Right lobe of liver (tissue), 6 donors: ENCODE measurements at regions not wholly inside any gene's neighbourhood (a gene's known extent, or its start where the extent isn't known, plus 50 kb on each side); places are given as distances from the start of the nearest gene placed in this dataset.

Experiments used
- ATAC-seq, 4 donors: fragments of 200-7000 bp; cut with Tn5 transposase; one replicate each; pipeline ENCODE4 v1.9.1; 2020; ENCODE audit warnings: mild to moderate bottlenecking in 4 of 4, moderate library complexity in 4 of 4
- DNase-seq, 3 donors: peaks; one replicate each; pipeline ENCODE4 v3.0.0-alpha.2; 2020
- H3K27ac ChIP-seq, 3 donors: fragments of 200-600 bp; one replicate each; pipeline ENCODE4 v1.8.0; 2022
- H3K27me3 ChIP-seq, 2 donors: fragments of 200-600 bp; one replicate each; pipeline ENCODE4 v1.8.0; 2022
- H3K36me3 ChIP-seq, 4 donors: fragments of 200-600 bp; sonication (generic) in 1 of 4; one replicate each; pipeline versions ENCODE4 v1.5.1 to v1.8.0; 2017 to 2022; ENCODE audit warnings: control low read depth in 1 of 4
- H3K4me1 ChIP-seq, 4 donors: fragments of 200-600 bp; sonication (generic) in 1 of 4; one replicate each; pipeline versions ENCODE4 v1.5.1 to v1.8.0; 2017 to 2022; ENCODE audit warnings: control low read depth in 1 of 4
- H3K4me3 ChIP-seq, 3 donors: fragments of 200-600 bp; one replicate each; pipeline ENCODE4 v1.8.0; 2022
- H3K9me3 ChIP-seq, 4 donors: fragments of 200-600 bp; sonication (generic) in 1 of 4; one replicate each; pipeline versions ENCODE4 v1.5.1 to v1.8.0; 2017 to 2022; ENCODE audit warnings: control low read depth in 1 of 4
- CTCF ChIP-seq, 4 donors: fragments of 200-600 bp in 3 of 4; fragments of 450-650 bp in 1 of 4; IDR thresholded peaks; one replicate each; pipeline versions ENCODE4 v1.5.1 to v1.8.0; 2016 to 2022; ENCODE audit warnings: antibody characterized with exemption in 4 of 4, mild to moderate bottlenecking in 2 of 4
- POLR2A ChIP-seq: fragments of 450-650 bp; IDR thresholded peaks from one replicate; pipeline ENCODE4 v1.6.1; 2017; ENCODE audit warnings: antibody characterized with exemption, mild to moderate bottlenecking
- WGBS: methylation state at CpG from one replicate; pipeline ENCODE4 v1.1.6; 2018; ENCODE audit warnings: low coverage, low lambda C conversion rate; ENCODE audit not compliant: insufficient coverage; ENCODE audit errors: missing lambda C conversion rate; 5-methylcytosine and 5-hydroxymethylcytosine counted together
- intact Hi-C, 2 donors: fragments of 100-400 bp; cut with DNase I; formaldehyde crosslinking; loops; one replicate each; pipeline versions ENCODE4 v1.11.2 to v1.14.1; 2022
- donor health status: DM: no; HTN: yes; CAD: no.
- donor health status: DM: no; HTN: no; CAD: no.
- donor health status: DM: no; HTN: no; CAD: no.
- donor health status: DM: no; HTN: yes; CAD: no.
- donor health status: DM: no; HTN: yes; CAD: no.

GRCh38 chr4:153060196-153060595 lies 124.1 kb downstream of the FHDC1 start:
- DNase-seq (no peak), ATAC-seq (no peak)
- H3K27me3 ChIP-seq = no peaks in the 10 kb centered on the region
- no peaks in the 10 kb centered on the region for H3K9me3 ChIP-seq
- intact Hi-C loops = no loop called here
- H3K27ac ChIP-seq = no peak overlapping the region
- no peaks in the 10 kb centered on the region for H3K36me3 ChIP-seq
- TF ChIP-seq CTCF (IDR thresholded peaks at IDR 0.05) (no peak), POLR2A (no peak)
- no peak overlapping the region for H3K4me3 ChIP-seq
- 69% methylated on average over 5 of the region's 6 CpGs for WGBS
- H3K4me1 ChIP-seq = no peaks in the 10 kb centered on the region

- Histone ChIP-seq H3K27me3 (no peaks in the 10 kb centered on the region), H3K36me3 (no peaks in the 10 kb centered on the region), H3K4me1 (no peaks in the 10 kb centered on the region), H3K9me3 (no peaks in the 10 kb centered on the region), H3K27ac (no peak overlapping the region), H3K4me3 (no peak overlapping the region)
- DNase-seq (no peak), ATAC-seq (no peak)
- TF ChIP-seq POLR2A (no peak), CTCF (IDR thresholded peaks at IDR 0.05) (no peak)
- 71% methylated on average over 2 of the region's 2 CpGs for WGBS
- intact Hi-C loops = no loop called here
Observed at GRCh38 chr4:153061971-153062370, 125.8 kb downstream of the FHDC1 start.

GRCh38 chr4:153062652-153063168 lies 126.6 kb downstream of the FHDC1 start:
- 100% methylated on average over 2 of the region's 3 CpGs for WGBS
- Histone ChIP-seq H3K4me3 (no peak overlapping the region), H3K9me3 (no peaks in the 10 kb centered on the region), H3K4me1 (no peaks in the 10 kb centered on the region), H3K36me3 (no peaks in the 10 kb centered on the region), H3K27ac (no peak overlapping the region), H3K27me3 (no peaks in the 10 kb centered on the region)
- intact Hi-C loops = no loop called here
- TF ChIP-seq POLR2A (no peak), CTCF (IDR thresholded peaks at IDR 0.05) (no peak)
- DNase-seq = no peak
- no peak for ATAC-seq

GRCh38 chr4:153063490-153063889 lies 127.4 kb downstream of the FHDC1 start:
- Histone ChIP-seq H3K4me1 (no peaks in the 10 kb centered on the region), H3K27ac (no peak overlapping the region), H3K9me3 (no peaks in the 10 kb centered on the region), H3K4me3 (no peak overlapping the region), H3K36me3 (no peaks in the 10 kb centered on the region), H3K27me3 (no peaks in the 10 kb centered on the region)
- TF ChIP-seq CTCF (IDR thresholded peaks at IDR 0.05) = no peak
- no peak for TF ChIP-seq POLR2A
- no peak for DNase-seq
- WGBS = 56% methylated on average over 4 of the region's 4 CpGs
- intact Hi-C loops = no loop called here
- ATAC-seq = peak in 1 of 4 donors; percentile 18

- WGBS = 72% methylated on average over 3 of the region's 13 CpGs
- no peak for DNase-seq
- TF ChIP-seq POLR2A (no peak), CTCF (IDR thresholded peaks at IDR 0.05) (no peak)
- no peaks in the 10 kb centered on the region for H3K4me1 ChIP-seq
- H3K27me3 ChIP-seq = no peaks in the 10 kb centered on the region
- no peak overlapping the region for H3K27ac ChIP-seq
- intact Hi-C loops = no loop called here
- no peak for ATAC-seq
- no peaks in the 10 kb centered on the region for H3K36me3 ChIP-seq
- H3K4me3 ChIP-seq = no peak overlapping the region
- H3K9me3 ChIP-seq = no peaks in the 10 kb centered on the region
Observed at GRCh38 chr4:153064571-153064970, 128.4 kb downstream of the FHDC1 start.
